Loucy (cell line): ENCODE measurements at regions not wholly inside any gene's neighbourhood (a gene's known extent, or its start where the extent isn't known, plus 50 kb on each side); places are given as distances from the start of the nearest gene placed in this dataset.

Source experiments
- H2AFZ ChIP-seq: fragments of 200-600 bp; sonication (generic); 2 replicates; pipeline ENCODE4 v1.6.0; 2016; ENCODE audit warnings: antibody characterized with exemption, mild to moderate bottlenecking, low read length, moderate library complexity
- H3F3A ChIP-seq: fragments of 200-600 bp; 2 replicates; pipeline ENCODE4 v1.6.0; 2016; ENCODE audit warnings: antibody characterized with exemption, low read depth, mild to moderate bottlenecking
- H3K27me3 ChIP-seq: fragments of 200-600 bp; sonication (generic); 2 replicates; pipeline ENCODE4 v1.6.1; 2014; ENCODE audit warnings: low read length, mild to moderate bottlenecking; ENCODE audit not compliant: insufficient read depth, poor library complexity, severe bottlenecking
- H3K36me3 ChIP-seq: fragments of 200-600 bp; sonication (generic); 2 replicates; pipeline ENCODE4 v1.6.1; 2016; ENCODE audit warnings: low read length; ENCODE audit not compliant: insufficient read depth
- H3K4me1 ChIP-seq: fragments of 200-600 bp; sonication (generic); 2 replicates; pipeline ENCODE4 v1.5.1; 2014; ENCODE audit warnings: low read length, mild to moderate bottlenecking; ENCODE audit not compliant: insufficient read depth, poor library complexity, severe bottlenecking
- H3K4me2 ChIP-seq: fragments of 200-600 bp; sonication (generic); 2 replicates; pipeline ENCODE4 v1.6.0; 2014; ENCODE audit warnings: antibody characterized with exemption, low read length, low read depth, mild to moderate bottlenecking; ENCODE audit not compliant: poor library complexity, severe bottlenecking
- H3K4me3 ChIP-seq: fragments of 200-600 bp; sonication (generic); 2 replicates; pipeline ENCODE4 v1.5.1; 2014; ENCODE audit warnings: low read length, mild to moderate bottlenecking, mixed read lengths; ENCODE audit not compliant: poor library complexity, severe bottlenecking
- H3K79me2 ChIP-seq: fragments of 200-600 bp; sonication (generic); 2 replicates; pipeline ENCODE4 v1.6.1; 2014; ENCODE audit warnings: low read length; ENCODE audit not compliant: insufficient read depth
- H3K9ac ChIP-seq: fragments of 200-600 bp; sonication (generic); 2 replicates; pipeline ENCODE4 v1.6.0; 2014; ENCODE audit warnings: mild to moderate bottlenecking, low read depth, low read length, moderate library complexity; ENCODE audit not compliant: poor library complexity, severe bottlenecking
- H3K9me2 ChIP-seq: fragments of 200-600 bp; sonication (generic); replicated peaks from 2 replicates; pipeline ENCODE4 v1.6.1; 2016; ENCODE audit warnings: low read depth, low read length, mixed read lengths
- H3K9me3 ChIP-seq: fragments of 200-600 bp; sonication (generic); 2 replicates; pipeline ENCODE4 v1.6.1; 2014; ENCODE audit warnings: mild to moderate bottlenecking, antibody characterized with exemption, low read length, low read depth; ENCODE audit not compliant: insufficient read depth
- H4K20me1 ChIP-seq: fragments of 200-600 bp; sonication (generic); 2 replicates; pipeline ENCODE4 v1.6.0; 2014; ENCODE audit warnings: antibody characterized with exemption, low read length, mild to moderate bottlenecking; ENCODE audit not compliant: insufficient read depth, poor library complexity, severe bottlenecking
- CTCF ChIP-seq: fragments of 200-600 bp; sonication (generic); conservative IDR thresholded peaks from 2 replicates; pipeline ENCODE4 v1.5.1; 2014; ENCODE audit warnings: mild to moderate bottlenecking, antibody characterized with exemption, low read length
- EZH2phosphoT487 ChIP-seq: fragments of 200-600 bp; IDR thresholded peaks from 2 replicates; pipeline ENCODE4 v1.6.1; 2018; ENCODE audit warnings: antibody characterized with exemption, mild to moderate bottlenecking, moderate library complexity, borderline replicate concordance

GRCh38 chr12:28777603-28778365 is 371.3 kb upstream of the FAR2 start:
- Histone ChIP-seq H3K36me3 (no peaks in the 10 kb centered on the region), H3K4me1 (peaks cover 18% of the 10 kb centered on the region), H3K79me2 (no peaks in the 10 kb centered on the region), H4K20me1 (no peaks in the 10 kb centered on the region), H3K9me3 (no peaks in the 10 kb centered on the region), H3K27me3 (no peaks in the 10 kb centered on the region), H3K4me3 (no peak overlapping the region), H2AFZ (no peak overlapping the region), H3K9ac (no peak overlapping the region), H3K4me2 (peak overlapping the region; percentile 37), H3K9me2 (no peaks in the 10 kb centered on the region), H3F3A (no peaks in the 10 kb centered on the region)
- no peak for TF ChIP-seq CTCF
- no peak for TF ChIP-seq EZH2phosphoT487

- H3K4me3 ChIP-seq = no peak overlapping the region
- no peaks in the 10 kb centered on the region for H3K27me3 ChIP-seq
- peaks cover 18% of the 10 kb centered on the region for H3K4me1 ChIP-seq
- H4K20me1 ChIP-seq = no peaks in the 10 kb centered on the region
- H3K4me2 ChIP-seq = no peak overlapping the region
- H3K79me2 ChIP-seq = no peaks in the 10 kb centered on the region
- H2AFZ ChIP-seq = no peak overlapping the region
- no peak for TF ChIP-seq CTCF
- no peak for TF ChIP-seq EZH2phosphoT487
- H3K9me2 ChIP-seq = no peaks in the 10 kb centered on the region
- no peaks in the 10 kb centered on the region for H3K9me3 ChIP-seq
- H3K36me3 ChIP-seq = no peaks in the 10 kb centered on the region
- H3F3A ChIP-seq = no peaks in the 10 kb centered on the region
- H3K9ac ChIP-seq = no peak overlapping the region
Measured at GRCh38 chr12:28780096-28780495, 369.0 kb upstream of the FAR2 start.

- Histone ChIP-seq H3K4me1 (peaks cover 18% of the 10 kb centered on the region), H2AFZ (no peak overlapping the region), H3K36me3 (no peaks in the 10 kb centered on the region), H3K27me3 (no peaks in the 10 kb centered on the region), H3K9ac (no peak overlapping the region), H3F3A (no peaks in the 10 kb centered on the region), H3K9me2 (no peaks in the 10 kb centered on the region), H4K20me1 (no peaks in the 10 kb centered on the region), H3K79me2 (no peaks in the 10 kb centered on the region), H3K4me3 (no peak overlapping the region), H3K9me3 (no peaks in the 10 kb centered on the region), H3K4me2 (no peak overlapping the region)
- TF ChIP-seq CTCF (no peak), EZH2phosphoT487 (no peak)
Measured at GRCh38 chr12:28780960-28781359, 368.1 kb upstream of the FAR2 start.
